GM12892 (cell line): ENCODE measurements at regions not wholly inside any gene's neighbourhood (a gene's known extent, or its start where the extent isn't known, plus 50 kb on each side); places are given as distances from the start of the nearest gene placed in this dataset.
A peak's percentile ranks its signal among the peaks of the same experiment; 100 is the strongest.

Experiments used
- DNase-seq: peaks from one replicate; pipeline ENCODE4 v3.0.0; 2011; ENCODE audit not compliant: insufficient read length
- FAIRE-seq: peaks from 2 replicates; lab custom pipeline; 2011; peaks lifted over from hg19 to GRCh38; lab: Jason Lieb, UNC
- POLR2A ChIP-seq: IDR thresholded peaks from 2 replicates; pipeline ENCODE4 v1.6.1; 2011; ENCODE audit warnings: low read depth, low read length, control low read depth
- POLR2AphosphoS5 ChIP-seq: IDR thresholded peaks from 2 replicates; pipeline ENCODE4 v1.6.1; 2011; ENCODE audit warnings: low read depth, low read length, control low read depth
- TAF1 ChIP-seq: IDR thresholded peaks from 2 replicates; pipeline ENCODE4 v1.6.1; 2011; ENCODE audit warnings: low read depth, mild to moderate bottlenecking, control low read depth, low read length, borderline replicate concordance

DNA sequence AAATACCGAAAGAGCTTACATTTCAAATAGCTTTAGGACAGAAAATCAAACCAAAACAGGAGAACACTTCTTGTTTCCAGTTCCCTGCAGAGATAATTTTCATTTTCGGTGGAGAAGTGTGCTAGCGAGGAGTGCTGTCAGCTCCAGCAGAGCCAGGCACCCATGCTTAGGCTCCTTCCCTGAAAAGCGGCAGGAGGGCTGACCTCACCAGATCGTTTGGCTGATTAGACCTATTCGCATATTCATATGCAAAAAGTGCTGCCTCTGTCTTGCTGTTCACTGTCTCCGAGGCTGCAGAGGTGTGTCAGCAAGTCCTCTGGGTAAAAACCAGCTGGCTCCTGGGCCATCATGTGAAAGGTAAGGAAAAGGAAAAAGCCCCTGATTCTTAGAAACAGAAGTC lies 225.8 kb upstream of the COPS8 start:
- FAIRE-seq, result no peak
- no peak for DNase-seq
- TF ChIP-seq POLR2AphosphoS5 (no peak), POLR2A (no peak), TAF1 (no peak)

DNA sequence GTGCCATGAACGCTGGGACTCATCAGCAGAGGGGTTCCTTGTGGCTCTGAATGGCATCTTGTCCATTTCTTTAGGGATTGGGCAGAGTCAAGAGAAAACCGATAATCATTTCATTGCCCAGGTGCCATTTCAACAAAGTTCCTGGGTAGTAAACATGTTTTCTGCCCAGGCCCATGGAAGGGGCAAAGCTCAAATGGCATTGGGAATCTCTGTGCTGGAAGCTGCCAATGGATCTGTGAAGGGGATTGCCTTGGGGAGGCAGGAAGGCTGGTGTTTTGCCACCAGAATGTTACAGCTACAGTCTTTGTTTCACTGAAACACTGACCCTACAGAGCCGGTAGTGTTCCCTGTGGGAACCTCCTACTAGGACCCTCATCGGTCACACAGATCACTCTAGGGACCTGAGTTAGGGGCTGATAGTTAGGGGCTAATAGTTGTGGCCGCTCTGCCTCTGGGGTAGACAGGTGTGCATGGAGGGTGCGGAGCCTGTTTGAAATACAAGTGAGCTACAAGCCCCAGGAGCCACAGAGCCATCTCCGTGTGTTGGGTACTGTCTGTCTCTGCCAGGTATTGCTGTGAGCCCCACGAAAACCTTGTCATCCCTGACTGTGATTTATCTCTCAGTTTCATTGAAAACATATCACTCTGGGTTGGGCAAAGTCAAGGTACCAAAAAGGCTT lies 224.4 kb upstream of the COPS8 start:
- FAIRE-seq (no peak), DNase-seq (no peak)
- TF ChIP-seq POLR2AphosphoS5, result no peak
- no peak for TF ChIP-seq POLR2A
- no peak for TF ChIP-seq TAF1

DNA sequence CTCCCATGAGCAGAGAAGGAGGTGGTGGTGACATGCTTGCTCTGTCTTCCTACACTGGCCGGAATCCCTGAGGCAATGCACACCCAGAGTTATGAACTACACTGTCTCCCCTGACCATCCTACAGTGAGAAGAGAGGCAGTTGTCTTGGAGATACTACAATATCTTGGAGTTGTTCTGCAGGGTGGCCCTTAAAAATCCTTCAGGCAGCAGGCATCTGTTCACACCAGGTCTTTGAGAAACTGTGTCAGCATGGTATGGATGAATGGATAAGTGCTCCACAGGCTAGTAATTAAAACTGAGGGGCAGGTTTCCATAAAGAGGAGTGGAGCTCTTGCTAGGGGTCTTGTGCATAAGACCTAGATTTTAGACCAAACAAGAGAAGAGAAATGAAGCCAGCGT lies 223.7 kb upstream of the COPS8 start:
- FAIRE-seq, result no peak
- DNase-seq, result no peak
- TF ChIP-seq TAF1, result no peak

DNA sequence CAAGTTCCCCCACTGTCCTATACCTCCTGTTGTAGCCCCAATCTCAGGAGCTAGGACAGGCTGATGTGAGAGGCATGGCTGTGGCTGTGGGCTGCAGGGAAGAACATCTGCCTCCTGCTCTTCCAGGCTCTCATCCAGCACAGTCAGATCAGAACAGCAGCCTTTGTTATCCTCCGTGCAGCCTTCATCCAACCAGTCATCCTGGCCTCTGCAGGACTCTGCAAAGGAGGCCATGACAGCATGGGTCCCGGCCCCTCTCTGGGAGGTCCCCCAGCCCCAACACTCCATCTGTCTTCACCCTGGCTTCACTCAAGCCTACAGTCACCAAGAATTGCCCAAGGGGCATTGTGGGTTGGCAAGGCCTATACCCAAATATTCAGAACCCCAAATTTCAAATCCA lies 223.2 kb upstream of the COPS8 start:
- TF ChIP-seq POLR2A, result no peak
- no peak for TF ChIP-seq POLR2AphosphoS5
- TF ChIP-seq TAF1, result no peak
- FAIRE-seq (no peak), DNase-seq (no peak)

DNA sequence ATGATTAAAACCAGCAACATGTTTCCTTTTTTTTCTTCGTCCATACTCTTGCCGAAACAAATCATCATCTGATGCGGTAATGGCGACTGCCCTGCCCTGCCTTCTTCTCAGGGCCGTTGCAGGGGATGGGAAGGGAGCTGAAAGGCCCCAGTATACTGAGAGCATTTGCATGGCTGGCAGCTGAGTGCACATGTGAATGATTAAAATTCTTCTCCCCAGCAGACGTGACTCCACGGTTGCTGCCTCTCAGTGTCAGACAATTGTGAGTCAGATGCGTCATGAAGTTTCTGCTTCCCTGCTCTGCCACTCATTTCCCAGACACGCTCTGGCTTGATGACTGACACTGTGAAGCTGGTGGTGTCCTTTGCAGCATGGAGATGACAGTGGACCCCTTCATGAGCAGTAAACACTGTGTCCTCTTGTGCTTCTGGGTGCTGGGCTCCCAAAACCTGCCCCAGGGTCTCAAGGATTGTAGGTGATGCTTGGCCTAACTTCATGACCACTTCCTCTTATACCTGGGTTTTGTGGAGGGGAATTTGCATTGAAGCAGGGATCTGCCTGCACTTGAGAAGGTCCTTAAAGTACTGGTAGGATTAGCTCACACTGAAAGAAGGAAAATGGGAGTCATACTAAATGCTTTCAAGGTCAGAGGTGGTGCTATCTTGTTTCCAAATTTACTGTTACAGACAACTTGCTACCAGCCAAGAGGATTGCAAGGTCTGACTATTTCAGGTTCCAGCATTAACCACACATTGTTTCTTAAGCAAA lies 222.5 kb upstream of the COPS8 start:
- TF ChIP-seq TAF1 (no peak), POLR2AphosphoS5 (no peak), POLR2A (no peak)
- DNase-seq (peak; percentile 20), FAIRE-seq (peak; percentile 85)

DNA sequence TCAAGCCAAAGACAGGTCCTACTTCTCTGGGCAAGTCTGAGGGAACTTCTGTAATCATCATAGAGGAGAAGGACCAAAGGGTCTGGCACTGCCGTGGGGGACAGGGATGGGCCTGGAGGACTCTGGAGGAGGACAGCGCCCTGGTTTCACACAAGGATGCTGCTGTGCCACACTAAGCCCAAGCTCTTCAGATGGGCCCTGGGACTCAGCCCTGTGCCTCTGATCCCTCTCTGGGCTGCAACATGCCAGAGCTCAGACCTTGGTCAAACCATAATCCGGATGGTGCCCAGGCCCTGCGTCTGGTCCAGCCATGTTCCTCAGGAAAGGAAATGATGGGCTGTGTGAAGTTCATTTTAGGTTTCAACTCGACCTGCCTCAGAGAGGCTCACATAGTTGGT lies 222.0 kb upstream of the COPS8 start:
- no peak for FAIRE-seq
- no peak for DNase-seq
- no peak for TF ChIP-seq TAF1
- no peak for TF ChIP-seq POLR2A
- TF ChIP-seq POLR2AphosphoS5, result no peak

DNA sequence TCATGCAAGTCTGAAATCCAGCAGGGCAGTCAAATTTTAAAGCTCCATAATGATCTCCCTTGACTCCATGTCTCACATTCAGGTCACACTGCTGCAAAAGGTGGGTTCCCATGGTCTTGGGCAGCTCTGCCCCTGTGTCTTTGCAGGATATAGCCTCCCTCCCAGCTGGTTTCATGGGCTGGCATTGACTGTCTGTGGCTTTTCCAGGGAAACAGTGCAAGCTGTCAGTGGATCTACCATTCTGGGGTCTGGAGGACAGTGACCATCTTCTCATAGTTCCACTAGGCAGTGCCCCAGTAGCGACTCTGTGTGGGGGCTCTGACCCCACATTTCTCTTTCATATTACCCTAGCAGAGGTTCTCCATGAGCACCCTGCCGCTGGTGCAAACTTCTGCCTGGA lies 220.6 kb upstream of the COPS8 start:
- DNase-seq, result no peak
- no peak for FAIRE-seq
- TF ChIP-seq TAF1 (no peak), POLR2AphosphoS5 (no peak), POLR2A (no peak)

GRCh38 chr2:236866542-236867340 lies 218.9 kb upstream of the COPS8 start:
- TF ChIP-seq POLR2A, result no peak
- no peak for TF ChIP-seq TAF1
- DNase-seq, result no peak
- FAIRE-seq, result no peak

- TF ChIP-seq POLR2A, result no peak
- FAIRE-seq, result no peak
Observed at GRCh38 chr2:236867441-236868260, 218.0 kb upstream of the COPS8 start.

DNA sequence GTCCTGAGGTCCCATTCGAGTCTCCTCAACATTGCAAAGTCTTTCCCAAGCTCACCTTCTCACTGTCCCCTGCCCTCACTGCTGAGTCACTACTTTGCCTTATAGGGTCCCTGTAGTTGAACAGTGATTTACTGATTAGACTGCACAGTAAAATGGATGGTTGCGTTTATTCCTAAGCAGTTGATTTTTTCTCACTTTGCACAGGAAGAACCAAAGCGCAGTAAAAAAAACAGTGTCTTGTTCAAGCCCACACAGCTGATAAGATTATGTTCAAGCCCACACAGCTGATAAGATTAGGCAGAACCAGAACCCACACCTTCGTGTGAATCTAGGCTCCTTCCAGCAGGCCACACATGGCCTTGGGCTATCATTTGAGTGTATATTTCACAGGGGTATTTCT lies 215.3 kb upstream of the COPS8 start:
- FAIRE-seq, result no peak
- TF ChIP-seq POLR2AphosphoS5, result no peak
- no peak for DNase-seq

More at GRCh38 chr2:236867441-236868260, 218.0 kb upstream of the COPS8 start:
- DNase-seq, result no peak

DNA sequence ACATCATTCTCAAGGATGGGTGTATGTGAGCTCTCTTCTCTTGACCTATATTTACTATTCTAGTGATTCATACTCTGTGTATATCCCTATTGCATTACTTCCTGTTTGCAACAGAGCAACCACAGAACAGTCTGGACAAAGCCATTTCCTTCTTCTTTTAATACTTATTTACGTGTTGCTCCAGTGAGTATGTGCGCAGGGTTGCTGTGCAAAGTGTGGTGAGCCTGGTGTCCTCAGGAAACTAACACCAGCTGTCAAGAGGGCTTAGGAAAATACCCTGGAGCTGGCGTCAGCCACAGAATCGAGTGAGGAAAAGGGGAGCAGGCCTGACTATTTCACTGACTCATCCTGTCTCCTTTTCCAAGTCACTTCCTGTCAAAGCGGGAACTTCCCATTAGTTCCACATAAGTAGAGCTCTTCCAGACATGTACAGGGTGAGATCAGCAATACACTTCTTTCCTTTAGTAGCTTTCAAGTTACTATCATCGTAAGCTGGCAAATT lies 214.1 kb upstream of the COPS8 start:
- FAIRE-seq (no peak), DNase-seq (no peak)
- TF ChIP-seq POLR2A (no peak), TAF1 (no peak), POLR2AphosphoS5 (no peak)
